ENCODE measurements at regions not wholly inside any gene's neighbourhood (a gene's known extent, or its start where the extent isn't known, plus 50 kb on each side); places are given as distances from the start of the nearest gene placed in this dataset.

GRCh38 chr12:126156806-126157574 is 1091.8 kb downstream of the AACS start:
- no peak for DNase-seq

- no peak for DNase-seq
Observed at GRCh38 chr12:126157575-126157966, 1092.3 kb downstream of the AACS start.

DNA sequence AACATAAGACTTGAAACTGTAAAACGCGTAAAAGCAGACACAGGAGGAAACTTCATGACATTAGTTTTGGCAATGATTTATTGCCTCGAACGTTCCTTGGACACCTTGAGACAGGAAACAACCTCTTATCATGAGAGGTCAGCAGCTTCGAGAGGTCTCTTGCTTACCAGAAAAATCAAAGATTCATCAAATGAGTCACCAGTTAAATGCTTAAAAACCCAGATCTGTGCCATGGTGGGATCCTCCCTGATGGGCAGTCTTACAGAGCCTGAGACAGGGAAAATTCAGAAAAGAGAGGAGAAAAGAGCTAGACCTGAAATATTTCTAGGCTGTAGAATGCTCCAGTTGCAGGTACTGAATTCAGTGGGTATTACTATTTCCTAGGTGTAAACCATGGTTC is 1093.9 kb downstream of the AACS start:
- DNase-seq = no peak

DNA sequence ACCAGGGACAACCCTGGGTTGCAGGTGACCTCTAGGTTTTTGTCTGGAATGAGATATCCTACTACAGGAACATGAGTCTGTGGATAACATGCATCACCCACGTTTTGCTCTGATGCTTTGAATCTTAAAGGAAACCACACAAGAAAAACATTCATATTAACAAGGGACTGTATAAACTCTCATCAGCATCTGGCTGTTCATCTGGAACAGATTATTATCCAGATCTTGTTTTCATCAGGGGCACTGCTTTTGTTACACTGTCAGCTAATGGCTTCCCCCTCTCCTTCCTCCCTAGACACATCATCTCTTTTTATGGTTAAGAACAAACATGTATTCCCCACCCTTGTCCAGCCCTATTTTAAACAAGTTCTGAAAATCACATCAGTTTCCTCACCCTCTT is 1095.7 kb downstream of the AACS start:
- DNase-seq = no peak

GRCh38 chr12:126163984-126164383 is 1098.7 kb downstream of the AACS start:
- no peak for DNase-seq

GRCh38 chr12:126171937-126172559 is 1106.8 kb downstream of the AACS start:
- no peak for DNase-seq

DNA sequence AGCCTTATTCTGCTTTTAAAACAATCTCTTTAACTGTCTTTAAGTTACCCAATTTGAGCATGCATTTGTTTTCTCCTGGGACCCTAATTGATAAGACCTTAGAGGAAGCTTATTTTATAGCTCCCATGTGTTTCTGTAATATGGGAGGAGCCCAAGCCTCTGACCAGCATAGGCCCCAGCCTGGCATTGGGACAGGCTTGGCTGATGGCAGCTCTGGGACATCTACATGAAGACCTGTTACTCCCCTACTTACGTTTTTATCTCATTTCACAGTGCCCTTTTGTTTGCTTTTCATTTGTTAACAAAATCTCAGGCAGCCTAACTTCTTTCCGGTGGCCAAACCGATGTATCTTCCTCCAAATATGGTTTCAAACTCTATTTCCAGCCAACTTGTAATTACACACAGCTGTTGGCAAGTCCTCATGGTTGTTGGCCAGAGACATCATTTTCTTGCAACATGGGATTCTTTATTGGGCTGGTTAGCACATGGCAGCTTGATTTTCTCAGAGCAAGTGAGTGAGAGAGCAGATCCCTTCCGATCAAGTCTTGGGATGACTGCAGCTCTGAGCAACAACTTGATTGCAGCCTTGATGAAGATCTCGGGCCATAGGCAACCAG is 1117.5 kb downstream of the AACS start:
- DNase-seq = no peak

- DNase-seq = no peak
Observed at GRCh38 chr12:126185025-126185424, 1119.8 kb downstream of the AACS start.

- DNase-seq = no peak
Observed at GRCh38 chr12:126189856-126190255, 1124.6 kb downstream of the AACS start.

GRCh38 chr12:126191031-126191891 is 1126.0 kb downstream of the AACS start:
- peak in 1 of 2 donors; percentile 1 for DNase-seq

GRCh38 chr12:126191949-126192348 is 1126.7 kb downstream of the AACS start:
- DNase-seq = no peak

GRCh38 chr12:126193190-126193589 is 1128.0 kb downstream of the AACS start:
- no peak for DNase-seq

DNA sequence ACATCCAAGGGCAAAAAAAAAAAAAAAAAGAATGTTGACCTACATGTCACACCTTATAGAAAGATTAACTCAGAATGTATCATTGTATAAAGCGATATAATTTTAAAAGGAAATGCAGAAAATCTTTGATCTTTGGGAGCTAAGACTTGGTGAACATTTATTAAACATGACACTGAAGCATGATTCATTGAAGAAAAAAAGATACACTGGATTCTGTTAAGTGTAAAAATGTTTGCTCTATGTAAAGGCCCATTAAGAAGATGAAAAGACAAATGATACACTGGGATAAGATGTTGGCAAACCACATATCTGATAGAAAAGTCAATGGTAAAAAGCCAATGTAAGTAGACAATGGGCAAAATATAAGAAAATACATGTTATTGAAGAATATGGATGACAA is 1131.0 kb downstream of the AACS start:
- DNase-seq = no peak

GRCh38 chr12:126198516-126198915 is 1133.3 kb downstream of the AACS start:
- DNase-seq = no peak

GRCh38 chr12:126198966-126199692 is 1133.9 kb downstream of the AACS start:
- DNase-seq = no peak

GRCh38 chr12:126201981-126202537 is 1136.8 kb downstream of the AACS start:
- DNase-seq = no peak

DNA sequence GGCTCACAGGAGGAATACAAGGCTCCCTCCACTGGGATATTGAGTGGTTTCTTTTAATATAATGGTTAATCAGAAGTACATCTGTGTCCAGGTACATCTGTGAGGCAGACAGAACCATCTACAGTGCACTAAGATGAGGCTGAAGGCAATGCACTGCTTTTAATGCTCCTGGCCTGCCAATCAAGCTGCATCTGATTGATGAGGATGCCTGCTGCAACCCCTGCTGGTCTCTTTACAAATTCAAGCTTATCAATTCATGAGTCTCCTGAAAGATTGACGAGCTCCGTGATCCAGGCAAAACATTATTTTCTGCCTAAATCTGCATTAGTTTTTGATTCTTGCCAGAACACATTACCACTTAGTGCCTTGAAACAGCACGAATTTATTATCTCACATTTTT is 1139.1 kb downstream of the AACS start:
- DNase-seq = no peak

DNA sequence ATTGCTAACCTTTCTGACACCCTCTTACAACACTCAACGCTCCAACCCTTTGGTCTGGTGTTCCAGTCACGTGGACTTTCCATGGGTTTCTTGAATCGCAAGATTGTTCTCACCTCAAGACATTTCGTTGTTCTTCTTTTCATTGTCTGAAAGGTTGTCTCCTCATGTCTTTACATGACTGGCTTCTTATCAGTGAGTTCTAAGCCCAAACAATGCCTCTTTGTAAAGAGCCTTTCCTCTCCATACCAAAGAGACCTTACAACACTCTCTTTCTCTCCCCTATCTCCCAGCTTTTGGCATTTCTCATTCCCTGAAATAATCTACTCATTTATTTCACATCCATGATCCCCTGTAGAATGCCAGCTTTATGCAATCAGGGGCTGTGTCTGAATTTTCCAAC is 1144.8 kb downstream of the AACS start:
- DNase-seq = no peak

DNA sequence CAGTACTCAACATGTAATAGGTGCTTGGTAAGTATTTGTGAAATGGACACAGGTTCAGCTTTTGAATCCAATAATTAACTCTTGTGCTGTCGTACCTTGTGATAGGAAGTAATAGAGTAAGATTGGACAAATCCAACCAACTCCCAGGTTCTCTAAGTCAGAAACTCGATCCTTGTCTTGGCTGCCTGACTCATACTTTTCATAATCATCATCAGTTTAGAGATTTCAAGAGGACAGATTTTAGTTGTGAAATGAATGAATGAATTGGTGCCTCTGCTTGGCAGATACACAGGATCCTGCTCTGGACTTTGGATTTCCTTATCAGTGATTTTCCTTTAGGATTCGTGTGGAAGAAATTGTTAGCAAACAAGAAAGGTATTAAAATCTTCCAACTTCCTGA is 1145.2 kb downstream of the AACS start:
- DNase-seq = no peak

GRCh38 chr12:126212824-126213223 is 1147.6 kb downstream of the AACS start:
- no peak for DNase-seq

DNA sequence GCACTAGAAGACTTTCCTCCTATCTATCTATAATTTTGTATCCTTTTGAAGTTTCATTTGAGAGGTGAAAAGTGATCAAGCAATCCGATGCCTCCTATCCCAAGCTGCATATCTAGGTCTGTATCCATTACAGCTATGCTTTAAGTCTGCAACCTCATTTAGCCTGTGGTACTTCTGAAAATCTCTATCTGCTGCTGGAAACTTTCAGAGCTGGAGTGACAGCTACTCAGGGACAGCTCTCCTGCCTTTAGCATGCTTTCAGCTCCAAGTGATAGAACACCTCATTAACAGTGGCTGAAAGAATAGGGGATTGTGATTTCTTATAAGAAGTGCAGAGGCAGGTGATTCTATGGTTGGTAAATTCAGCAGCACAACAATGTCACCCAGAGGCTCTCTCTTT is 1153.5 kb downstream of the AACS start:
- DNase-seq = no peak

DNA sequence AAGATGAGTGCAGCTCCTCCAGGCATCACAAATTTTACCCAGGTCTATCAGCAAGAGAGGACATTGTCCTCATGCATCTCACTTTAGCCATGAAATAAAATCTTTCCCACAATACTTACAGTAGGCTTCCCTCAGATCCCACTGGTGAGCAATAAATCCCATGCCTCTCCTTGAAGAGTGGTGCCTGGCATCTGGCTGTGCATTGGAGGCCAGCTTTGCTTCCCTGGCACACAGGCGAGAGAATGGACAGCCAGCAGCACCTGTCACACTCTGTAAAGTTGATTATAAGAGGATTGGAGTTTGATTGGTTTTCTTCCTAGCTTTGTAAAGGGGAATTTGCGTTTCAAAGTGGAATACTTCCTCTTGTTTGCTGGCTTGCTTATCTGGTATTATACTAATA is 1153.9 kb downstream of the AACS start:
- no peak for DNase-seq

All from stimulated activated CD4-positive, alpha-beta T cell treated with anti-CD3 and anti-CD28 coated beads, Interleukin-2, amount 100 ng/mL, for 24 hours (primary cell).